Ishikawa (cell line): ENCODE measurements at regions not wholly inside any gene's neighbourhood (a gene's known extent, or its start where the extent isn't known, plus 50 kb on each side); places are given as distances from the start of the nearest gene placed in this dataset.

Source experiments
- CEBPB ChIP-seq: IDR thresholded peaks from 2 replicates; pipeline ENCODE4 v1.6.1; 2012
- EGR1 ChIP-seq: IDR thresholded peaks from 2 replicates; pipeline ENCODE4 v1.6.1; 2012
- EP300 ChIP-seq: IDR thresholded peaks from 2 replicates; pipeline ENCODE4 v1.6.1; 2012; ENCODE audit warnings: borderline replicate concordance
- FOXM1 ChIP-seq: IDR thresholded peaks from 2 replicates; pipeline ENCODE4 v1.6.1; 2012; ENCODE audit warnings: low read depth, borderline replicate concordance
- MAX ChIP-seq: IDR thresholded peaks from 2 replicates; pipeline ENCODE4 v1.6.1; 2012
- RAD21 ChIP-seq: IDR thresholded peaks from 2 replicates; pipeline ENCODE4 v1.6.1; 2012; ENCODE audit warnings: low read depth
- REST ChIP-seq: IDR thresholded peaks from 2 replicates; pipeline ENCODE4 v1.6.1; 2012; ENCODE audit warnings: low read depth, mild to moderate bottlenecking
- TCF12 ChIP-seq: IDR thresholded peaks from 2 replicates; pipeline ENCODE4 v1.6.1; 2012; ENCODE audit warnings: low read depth
- TEAD4 ChIP-seq: IDR thresholded peaks from 2 replicates; pipeline ENCODE4 v1.6.1; 2012
- YY1 ChIP-seq: IDR thresholded peaks from 2 replicates; pipeline ENCODE4 v1.6.1; 2012; ENCODE audit warnings: low read depth

- no peak for TF ChIP-seq MAX
- TF ChIP-seq EGR1: no peak
- TF ChIP-seq YY1: no peak
- no peak for TF ChIP-seq TCF12
- no peak for TF ChIP-seq CEBPB
- no peak for TF ChIP-seq TEAD4
- TF ChIP-seq REST: no peak
- no peak for TF ChIP-seq RAD21
- no peak for TF ChIP-seq EP300
- no peak for TF ChIP-seq FOXM1
Observed at GRCh38 chr5:142242272-142242671, 82.5 kb downstream of the SPRY4 start.
